BE2C (cell line): ENCODE measurements at regions not wholly inside any gene's neighbourhood (a gene's known extent, or its start where the extent isn't known, plus 50 kb on each side); places are given as distances from the start of the nearest gene placed in this dataset.

Experiments
- DNase-seq: peaks from one replicate; pipeline ENCODE4 v3.0.0-alpha.2; 2020
- H3K27me3 ChIP-seq: fragments of 250-450 bp; sonication (Bioruptor Pico); 2 replicates; pipeline ENCODE4 v1.5.1; 2020; ENCODE audit warnings: mild to moderate bottlenecking
- H3K36me3 ChIP-seq: fragments of 250-450 bp; sonication (Bioruptor Pico); 2 replicates; pipeline ENCODE4 v1.5.1; 2020; ENCODE audit warnings: mild to moderate bottlenecking
- H3K4me1 ChIP-seq: fragments of 250-450 bp; sonication (Bioruptor Pico); 2 replicates; pipeline ENCODE4 v1.5.1; 2020
- H3K4me3 ChIP-seq: 2 replicates; pipeline ENCODE4 v1.5.1; 2011; ENCODE audit warnings: low read depth, low read length
- H3K9me3 ChIP-seq: fragments of 250-450 bp; sonication (Bioruptor Pico); 2 replicates; pipeline ENCODE4 v1.5.1; 2020
- CTCF ChIP-seq: IDR thresholded peaks from 2 replicates; pipeline ENCODE4 v1.5.1; 2012; ENCODE audit warnings: mild to moderate bottlenecking, low read depth, low read length

DNA sequence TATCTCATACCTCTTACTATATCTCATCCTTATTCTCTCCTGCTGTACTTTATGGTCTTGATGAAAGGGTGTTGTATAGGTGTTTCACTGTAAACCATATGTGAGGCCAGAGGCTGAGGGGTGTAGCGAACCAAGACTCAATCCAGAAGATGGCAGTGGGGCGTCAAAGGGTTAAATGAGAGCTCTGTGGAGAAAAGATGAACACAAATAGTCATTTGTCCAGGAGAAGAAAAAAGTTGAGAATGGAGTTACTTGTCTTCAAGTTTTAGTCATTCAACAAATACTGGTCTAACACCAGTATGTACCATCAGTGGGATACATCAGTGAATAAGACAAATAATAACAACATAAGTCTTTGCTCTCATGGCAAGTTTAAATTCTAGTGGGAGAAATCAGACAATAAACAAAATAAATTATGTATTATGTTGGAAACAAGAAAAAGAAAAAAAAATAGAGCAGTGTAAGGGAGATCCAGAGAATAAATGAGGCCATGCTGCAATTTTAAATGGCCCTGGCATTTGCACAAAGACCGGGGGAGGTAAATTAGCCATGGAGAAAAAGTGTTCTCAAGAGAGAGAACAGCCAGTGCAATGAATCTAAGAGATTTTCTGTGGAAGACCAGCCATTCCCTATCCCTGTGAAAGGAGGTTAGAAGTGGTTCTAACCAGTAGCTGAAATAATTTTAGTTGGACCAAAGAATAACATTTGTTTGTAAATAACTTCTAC, 77.0 kb upstream of the UMPS start:
- DNase-seq: no peak
- no peaks in the 10 kb centered on the region for H3K27me3 ChIP-seq
- no peaks in the 10 kb centered on the region for H3K9me3 ChIP-seq
- peaks cover 3% of the 10 kb centered on the region for H3K4me1 ChIP-seq
- H3K4me3 ChIP-seq: no peak overlapping the region
- no peak for TF ChIP-seq CTCF
- H3K36me3 ChIP-seq: peaks cover 12% of the 10 kb centered on the region

- Histone ChIP-seq H3K4me3 (no peak overlapping the region), H3K36me3 (peaks cover 14% of the 10 kb centered on the region), H3K4me1 (no peaks in the 10 kb centered on the region), H3K9me3 (no peaks in the 10 kb centered on the region), H3K27me3 (no peaks in the 10 kb centered on the region)
- DNase-seq: no peak
- no peak for TF ChIP-seq CTCF
Measured at GRCh38 chr3:124653797-124654469, 76.3 kb upstream of the UMPS start.

- DNase-seq: no peak
- Histone ChIP-seq H3K9me3 (no peaks in the 10 kb centered on the region), H3K4me3 (no peak overlapping the region), H3K27me3 (no peaks in the 10 kb centered on the region), H3K4me1 (no peaks in the 10 kb centered on the region), H3K36me3 (peaks cover 14% of the 10 kb centered on the region)
- TF ChIP-seq CTCF: no peak
Measured at GRCh38 chr3:124654470-124654845, 75.8 kb upstream of the UMPS start.

DNA sequence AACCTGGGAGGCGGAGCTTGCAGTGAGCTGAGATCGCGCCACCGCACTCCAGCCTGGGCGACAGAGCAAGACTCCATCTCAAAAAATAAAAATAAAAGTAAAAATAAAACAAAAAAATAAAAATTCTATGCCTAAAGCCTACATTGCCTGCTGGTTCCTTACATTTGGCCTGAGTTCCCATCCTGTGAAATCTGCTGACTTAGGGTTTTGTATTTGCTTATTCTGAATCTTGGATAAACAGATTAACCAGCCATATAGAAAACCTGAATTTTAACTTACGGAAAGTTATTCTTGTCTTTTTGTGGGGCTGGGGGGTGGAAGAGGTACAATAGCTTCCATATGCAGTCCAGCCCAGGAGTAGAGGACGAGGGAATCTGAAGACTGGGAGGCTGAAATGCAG, 73.7 kb upstream of the UMPS start:
- no peak for TF ChIP-seq CTCF
- H3K4me1 ChIP-seq: no peaks in the 10 kb centered on the region
- H3K9me3 ChIP-seq: no peaks in the 10 kb centered on the region
- peaks cover 12% of the 10 kb centered on the region for H3K36me3 ChIP-seq
- DNase-seq: no peak
- no peak overlapping the region for H3K4me3 ChIP-seq
- H3K27me3 ChIP-seq: no peaks in the 10 kb centered on the region

- peaks cover 12% of the 10 kb centered on the region for H3K36me3 ChIP-seq
- TF ChIP-seq CTCF: no peak
Measured at GRCh38 chr3:124657138-124657537, 73.1 kb upstream of the UMPS start.

DNA sequence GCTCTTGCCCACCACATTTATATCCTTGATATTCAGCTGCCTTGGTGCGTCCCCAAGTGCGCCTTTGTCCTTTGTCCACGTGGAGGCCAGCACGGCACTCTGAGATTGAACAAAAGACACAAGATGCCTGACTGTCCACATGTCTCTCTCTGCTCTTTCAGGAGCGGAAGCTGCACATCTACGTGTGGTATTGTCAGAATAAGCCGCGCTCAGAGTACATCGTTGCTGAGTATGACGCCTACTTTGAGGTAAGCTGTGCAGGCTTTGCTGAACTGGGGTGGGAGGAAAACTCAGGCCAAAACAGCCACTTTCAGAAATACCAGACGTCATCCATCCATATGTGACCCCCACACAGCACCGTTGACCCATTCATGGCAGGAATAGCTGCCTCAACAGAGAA, 72.0 kb upstream of the UMPS start:
- no peak for DNase-seq
- H3K27me3 ChIP-seq: no peaks in the 10 kb centered on the region
- H3K4me3 ChIP-seq: no peak overlapping the region
- no peak for TF ChIP-seq CTCF
- H3K4me1 ChIP-seq: no peaks in the 10 kb centered on the region
- H3K36me3 ChIP-seq: peaks cover 8% of the 10 kb centered on the region
- H3K9me3 ChIP-seq: no peaks in the 10 kb centered on the region

More at GRCh38 chr3:124657138-124657537, 73.1 kb upstream of the UMPS start:
- H3K9me3 ChIP-seq: no peaks in the 10 kb centered on the region
- H3K27me3 ChIP-seq: no peaks in the 10 kb centered on the region
- no peak for DNase-seq
- no peak overlapping the region for H3K4me3 ChIP-seq
- H3K4me1 ChIP-seq: no peaks in the 10 kb centered on the region
